PC-9 (cell line): ENCODE measurements at regions not wholly inside any gene's neighbourhood (a gene's known extent, or its start where the extent isn't known, plus 50 kb on each side); places are given as distances from the start of the nearest gene placed in this dataset.

Source experiments
- BruUV-seq: library from RNA; stranded (reverse); fragments of 400-500 nt; replicated peaks from 2 replicates; lab custom pipeline; 2021; lab: Mats Ljungman, UMichigan
- CTCF ChIA-PET: fragments of 300-600 bp; sonication (Branson Sonifier 250); formaldehyde crosslinking; loops from one replicate; lab custom pipeline; 2022; ENCODE audit warnings: antibody characterized with exemption; lab: Charles Lee
- POLR2A ChIA-PET: fragments of 300-600 bp; sonication (Branson Sonifier 250); formaldehyde crosslinking; loops from one replicate; lab custom pipeline; 2022; ENCODE audit warnings: antibody characterized with exemption; ENCODE audit not compliant: unreplicated experiment; lab: Charles Lee
- DNase-seq, 2 experiments: peaks; one replicate each; pipeline versions ENCODE4 v3.0.0 to v3.0.0-alpha.2; 2015 to 2022; ENCODE audit warnings: mixed read lengths in 1 of 2
- H2AFZ ChIP-seq: fragments of 200-600 bp; sonication (generic); 2 replicates; pipeline ENCODE4 v1.8.1; 2017; ENCODE audit warnings: antibody characterized with exemption
- H3F3A ChIP-seq: fragments of 200-600 bp; sonication (generic); 2 replicates; pipeline ENCODE4 v1.8.1; 2017; ENCODE audit warnings: antibody characterized with exemption, mild to moderate bottlenecking, low read depth; ENCODE audit not compliant: insufficient read depth
- H3K27ac ChIP-seq: fragments of 200-600 bp; sonication (generic); 2 replicates; pipeline ENCODE4 v1.6.1; 2016; ENCODE audit warnings: mixed run types
- H3K27me3 ChIP-seq: fragments of 200-600 bp; sonication (generic); 2 replicates; pipeline ENCODE4 v1.6.1; 2016; ENCODE audit warnings: low read depth, mixed run types; ENCODE audit not compliant: insufficient read depth
- H3K36me3 ChIP-seq: fragments of 200-600 bp; sonication (generic); 2 replicates; pipeline ENCODE4 v1.6.1; 2016; ENCODE audit warnings: low read depth, mixed run types
- H3K4me1 ChIP-seq: fragments of 200-600 bp; sonication (generic); replicated peaks from 2 replicates; pipeline ENCODE4 v1.6.1; 2016; ENCODE audit warnings: mixed run types; ENCODE audit not compliant: insufficient read depth
- H3K4me2 ChIP-seq: fragments of 200-600 bp; sonication (generic); 2 replicates; pipeline ENCODE4 v1.6.1; 2017; ENCODE audit warnings: mixed run types
- H3K4me3 ChIP-seq: fragments of 200-600 bp; sonication (generic); 2 replicates; pipeline ENCODE4 v1.6.1; 2016; ENCODE audit warnings: mixed run types
- H3K79me2 ChIP-seq: fragments of 200-600 bp; sonication (generic); 2 replicates; pipeline ENCODE4 v1.6.1; 2017; ENCODE audit warnings: low read depth, mixed run types
- H3K9me2 ChIP-seq: fragments of 200-600 bp; sonication (generic); 2 replicates; pipeline ENCODE4 v1.8.1; 2017; ENCODE audit warnings: mild to moderate bottlenecking; ENCODE audit not compliant: insufficient read depth
- H3K9me3 ChIP-seq: fragments of 200-600 bp; sonication (generic); 2 replicates; pipeline ENCODE4 v1.8.1; 2016; ENCODE audit warnings: low read depth; ENCODE audit not compliant: insufficient read depth
- H4K20me1 ChIP-seq: fragments of 200-600 bp; sonication (generic); 2 replicates; pipeline ENCODE4 v1.8.1; 2017; ENCODE audit not compliant: insufficient read depth
- CTCF ChIP-seq: fragments of 200-600 bp; sonication (generic); conservative IDR thresholded peaks from 2 replicates; pipeline ENCODE4 v1.6.1; 2017; ENCODE audit warnings: mixed run types, antibody characterized with exemption, mild to moderate bottlenecking, moderate library complexity
- EZH2 ChIP-seq: fragments of 200-600 bp; sonication (generic); IDR thresholded peaks from 2 replicates; pipeline ENCODE4 v1.8.0; 2017; ENCODE audit warnings: antibody characterized with exemption, low read depth
- intact Hi-C: fragments of 100-400 bp; cut with micrococcal nuclease; formaldehyde crosslinking; loops from one replicate; pipeline ENCODE4 v1.10.0; 2022; ENCODE audit not compliant: unreplicated experiment

- Histone ChIP-seq H3F3A (no peaks in the 10 kb centered on the region), H3K27ac (no peak overlapping the region), H3K79me2 (no peaks in the 10 kb centered on the region), H3K9me3 (no peaks in the 10 kb centered on the region), H3K36me3 (no peaks in the 10 kb centered on the region), H2AFZ (no peak overlapping the region), H4K20me1 (no peaks in the 10 kb centered on the region), H3K4me3 (no peak overlapping the region), H3K9me2 (no peaks in the 10 kb centered on the region), H3K4me1 (no peaks in the 10 kb centered on the region), H3K4me2 (no peak overlapping the region), H3K27me3 (no peaks in the 10 kb centered on the region)
- POLR2A ChIA-PET: no interaction called here
- BruUV-seq: no TSS peak
- TF ChIP-seq EZH2: no peak
- no peak for TF ChIP-seq CTCF
- intact Hi-C loops: no loop called here
- DNase-seq: no peak
- CTCF ChIA-PET: no interaction called here
Observed at GRCh38 chr13:72072261-72072660, 205.3 kb upstream of the DACH1 start.

GRCh38 chr13:72071713-72072112, 204.7 kb upstream of the DACH1 start:
- Histone ChIP-seq H3K36me3 (no peaks in the 10 kb centered on the region), H3K27ac (no peak overlapping the region), H3K79me2 (no peaks in the 10 kb centered on the region), H3K9me2 (no peaks in the 10 kb centered on the region), H3F3A (no peaks in the 10 kb centered on the region), H3K4me3 (no peak overlapping the region), H3K27me3 (no peaks in the 10 kb centered on the region), H3K9me3 (no peaks in the 10 kb centered on the region), H2AFZ (no peak overlapping the region), H3K4me2 (no peak overlapping the region), H4K20me1 (no peaks in the 10 kb centered on the region), H3K4me1 (no peaks in the 10 kb centered on the region)
- CTCF ChIA-PET: no interaction called here
- no peak for DNase-seq
- intact Hi-C loops: no loop called here
- no TSS peak for BruUV-seq
- POLR2A ChIA-PET: no interaction called here
- TF ChIP-seq EZH2 (no peak), CTCF (no peak)

- ChIA-PET CTCF (no interaction called here), POLR2A (no interaction called here)
- intact Hi-C loops: no loop called here
- Histone ChIP-seq H3K27me3 (no peaks in the 10 kb centered on the region), H4K20me1 (no peaks in the 10 kb centered on the region), H3K79me2 (no peaks in the 10 kb centered on the region), H3K27ac (no peak overlapping the region), H2AFZ (no peak overlapping the region), H3K36me3 (no peaks in the 10 kb centered on the region), H3K4me2 (no peak overlapping the region), H3K9me2 (no peaks in the 10 kb centered on the region), H3K9me3 (no peaks in the 10 kb centered on the region), H3F3A (no peaks in the 10 kb centered on the region), H3K4me3 (no peak overlapping the region), H3K4me1 (no peaks in the 10 kb centered on the region)
- peak in 1 of 2 experiments; percentile 45 for DNase-seq
- no TSS peak for BruUV-seq
- TF ChIP-seq CTCF: no peak
- no peak for TF ChIP-seq EZH2
Observed at GRCh38 chr13:72062566-72062965, 195.6 kb upstream of the DACH1 start.
